Breast epithelium (tissue), 4 donors: ENCODE measurements at regions not wholly inside any gene's neighbourhood (a gene's known extent, or its start where the extent isn't known, plus 50 kb on each side); places are given as distances from the start of the nearest gene placed in this dataset.

Source experiments
- DNase-seq, 2 donors: peaks; one replicate each; pipeline ENCODE4 v3.0.0-alpha.2; 2019; ENCODE audit warnings: low spot score in 2 of 2
- H3K27ac ChIP-seq, 2 donors: fragments of 200-600 bp; sonication (generic) in 1 of 2; one replicate each; pipeline ENCODE4 v1.5.1; 2016 to 2019; ENCODE audit warnings: mild to moderate bottlenecking in 1 of 2
- H3K27me3 ChIP-seq, 2 donors: fragments of 200-600 bp; sonication (generic) in 1 of 2; one replicate each; pipeline versions ENCODE4 v1.5.1 to v1.6.0; 2017 to 2019; ENCODE audit warnings: control low read depth in 1 of 2, mild to moderate bottlenecking in 1 of 2
- H3K36me3 ChIP-seq: fragments of 200-600 bp; one replicate; pipeline ENCODE4 v1.5.1; 2019
- H3K4me1 ChIP-seq, 2 donors: fragments of 200-600 bp; sonication (generic); one replicate each; pipeline ENCODE4 v1.5.1; 2016 to 2019; ENCODE audit warnings: control low read depth in 1 of 2
- H3K4me3 ChIP-seq, 3 donors: fragments of 200-600 bp; sonication (generic); 1 replicate in 2 of 3; 2 replicates in 1 of 3; pipeline ENCODE4 v1.5.1; 2016 to 2019; ENCODE audit warnings: mild to moderate bottlenecking in 3 of 3, moderate library complexity in 2 of 3
- H3K9me3 ChIP-seq, 2 donors: fragments of 200-600 bp; sonication (generic) in 1 of 2; one replicate each; pipeline ENCODE4 v1.5.1; 2016 to 2019; ENCODE audit warnings: control low read depth in 1 of 2
- CTCF ChIP-seq, 3 donors: fragments of 450-650 bp; IDR thresholded peaks; one replicate each; pipeline ENCODE4 v1.5.1; 2016 to 2017; ENCODE audit warnings: antibody characterized with exemption in 3 of 3, mild to moderate bottlenecking in 3 of 3, moderate library complexity in 3 of 3
- POLR2A ChIP-seq: fragments of 450-650 bp; IDR thresholded peaks from one replicate; pipeline ENCODE4 v1.6.1; 2016; ENCODE audit warnings: antibody characterized with exemption, mild to moderate bottlenecking, moderate library complexity
- POLR2AphosphoS5 ChIP-seq, 3 donors: sonication (generic); formaldehyde crosslinking; IDR thresholded peaks; one replicate each; pipeline ENCODE4 v1.6.1; 2017; ENCODE audit warnings: antibody characterized with exemption in 3 of 3
- intact Hi-C: fragments of 100-400 bp; cut with DNase I; formaldehyde crosslinking; loops from one replicate; pipeline ENCODE4 v1.15.1; 2023; ENCODE audit warnings: low total_unique reads

GRCh38 chr4:144465546-144465945 lies 180.4 kb upstream of the HHIP start:
- H3K36me3 ChIP-seq, result no peaks in the 10 kb centered on the region
- no peaks in the 10 kb centered on the region for H3K27me3 ChIP-seq
- no peak overlapping the region for H3K27ac ChIP-seq
- no peaks in the 10 kb centered on the region for H3K9me3 ChIP-seq
- intact Hi-C loops, result no loop called here
- no peak for TF ChIP-seq POLR2AphosphoS5 (IDR thresholded peaks at IDR 0.05)
- no peak for TF ChIP-seq POLR2A
- H3K4me3 ChIP-seq, result no peak overlapping the region
- no peak for DNase-seq
- H3K4me1 ChIP-seq, result no peaks in the 10 kb centered on the region

DNA sequence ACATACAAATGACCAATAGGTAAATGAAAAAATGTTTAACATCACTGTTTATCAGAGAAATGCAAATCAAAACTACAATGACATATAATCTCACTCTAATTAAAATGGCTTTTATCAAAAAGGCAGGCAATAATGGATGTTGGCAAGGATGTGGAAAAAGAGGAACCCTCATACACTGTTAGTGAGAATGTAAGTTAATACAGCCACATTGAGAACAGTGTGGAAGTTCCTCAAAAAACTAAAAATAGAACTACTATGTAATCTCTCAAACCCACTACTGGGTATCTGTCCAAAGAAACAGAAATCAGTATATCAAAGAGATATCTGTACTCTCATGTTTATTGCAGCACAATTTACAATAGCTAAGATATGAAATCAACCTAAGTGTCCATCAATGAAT lies 165.9 kb upstream of the HHIP start:
- no peak for TF ChIP-seq POLR2AphosphoS5 (IDR thresholded peaks at IDR 0.05)
- TF ChIP-seq CTCF (IDR thresholded peaks at IDR 0.05), result no peak
- TF ChIP-seq POLR2A, result no peak
- no peak for DNase-seq
- no peaks in the 10 kb centered on the region for H3K27me3 ChIP-seq
- peaks cover 0 to 16% of the 10 kb centered on the region in 2 donors for H3K9me3 ChIP-seq
- no peaks in the 10 kb centered on the region for H3K4me1 ChIP-seq
- intact Hi-C loops, result no loop called here
- no peak overlapping the region for H3K27ac ChIP-seq
- H3K4me3 ChIP-seq, result no peak overlapping the region
- H3K36me3 ChIP-seq, result no peaks in the 10 kb centered on the region

GRCh38 chr4:144489831-144490230 lies 156.1 kb upstream of the HHIP start:
- H3K4me3 ChIP-seq, result no peak overlapping the region

DNA sequence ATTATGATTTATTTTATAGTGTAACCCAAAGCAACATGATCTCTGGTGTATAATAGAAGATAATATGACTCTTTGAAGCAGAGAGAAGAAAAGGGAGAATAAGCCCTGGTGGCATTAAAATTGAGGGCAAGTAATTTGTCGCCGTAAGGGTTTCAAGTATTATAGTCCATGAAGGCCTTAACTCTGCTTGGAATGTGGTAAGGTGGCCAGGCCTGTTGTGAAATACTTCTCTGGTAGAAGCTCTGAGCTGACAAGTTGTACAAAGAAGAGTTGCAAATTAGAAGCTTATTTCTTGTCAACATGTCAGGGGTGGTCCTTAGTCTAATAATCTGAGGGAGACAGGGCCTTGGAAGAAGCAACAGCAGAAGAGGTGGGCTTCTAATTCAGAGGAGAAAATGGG lies 151.7 kb upstream of the HHIP start:
- H3K36me3 ChIP-seq, result no peaks in the 10 kb centered on the region
- TF ChIP-seq POLR2AphosphoS5 (IDR thresholded peaks at IDR 0.05), result no peak
- no peak for TF ChIP-seq POLR2A
- TF ChIP-seq CTCF (IDR thresholded peaks at IDR 0.05), result no peak
- no peaks in the 10 kb centered on the region for H3K9me3 ChIP-seq
- H3K4me1 ChIP-seq, result no peaks in the 10 kb centered on the region
- peak in 1 of 2 donors; percentile 45 for DNase-seq
- no peak overlapping the region for H3K4me3 ChIP-seq
- H3K27ac ChIP-seq, result peak overlapping the region; percentile 26 to 49
- intact Hi-C loops, result no loop called here
- no peaks in the 10 kb centered on the region for H3K27me3 ChIP-seq

More at GRCh38 chr4:144489831-144490230, 156.1 kb upstream of the HHIP start:
- DNase-seq, result no peak
- intact Hi-C loops, result no loop called here
- TF ChIP-seq CTCF (IDR thresholded peaks at IDR 0.05), result no peak
- TF ChIP-seq POLR2A, result no peak
- no peak for TF ChIP-seq POLR2AphosphoS5 (IDR thresholded peaks at IDR 0.05)
- no peak overlapping the region for H3K27ac ChIP-seq
- H3K27me3 ChIP-seq, result no peaks in the 10 kb centered on the region
- no peaks in the 10 kb centered on the region for H3K9me3 ChIP-seq
- no peaks in the 10 kb centered on the region for H3K36me3 ChIP-seq
- H3K4me1 ChIP-seq, result no peaks in the 10 kb centered on the region

DNA sequence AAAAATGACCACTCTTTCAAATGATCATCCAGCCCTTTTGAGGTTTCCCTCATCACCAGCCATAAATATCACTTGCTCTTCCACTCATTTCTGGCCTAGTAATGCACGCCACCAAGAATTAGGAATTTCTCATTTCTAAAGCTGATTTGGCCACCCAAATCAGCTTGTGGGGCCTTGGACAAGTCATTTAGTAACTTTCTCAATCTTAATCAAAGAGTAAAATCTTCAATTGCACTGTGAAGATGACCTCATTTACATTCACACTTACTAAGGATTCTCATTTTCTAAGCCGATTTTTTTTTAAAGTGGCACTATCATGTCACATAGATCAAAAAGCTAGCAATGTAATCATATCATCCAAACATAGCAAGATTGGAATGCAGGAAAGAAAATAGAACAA lies 150.0 kb upstream of the HHIP start:
- intact Hi-C loops, result no loop called here

More for the DNA sequence above, 150.0 kb upstream of the HHIP start:
- TF ChIP-seq POLR2AphosphoS5 (IDR thresholded peaks at IDR 0.05) (no peak), CTCF (IDR thresholded peaks at IDR 0.05) (no peak), POLR2A (no peak)
- Histone ChIP-seq H3K4me1 (no peaks in the 10 kb centered on the region), H3K9me3 (no peaks in the 10 kb centered on the region), H3K27me3 (no peaks in the 10 kb centered on the region), H3K27ac (no peak overlapping the region), H3K4me3 (no peak overlapping the region), H3K36me3 (no peaks in the 10 kb centered on the region)
- no peak for DNase-seq
